Jurkat, Clone E6-1 (cell line): ENCODE measurements at regions not wholly inside any gene's neighbourhood (a gene's known extent, or its start where the extent isn't known, plus 50 kb on each side); places are given as distances from the start of the nearest gene placed in this dataset.
A peak's percentile ranks its signal among the peaks of the same experiment; 100 is the strongest.

Experiments used
- DNase-seq: peaks from one replicate; pipeline ENCODE4 v3.0.0-alpha.2; 2011; ENCODE audit warnings: low read depth, low spot score
- H3K4me3 ChIP-seq: 2 replicates; pipeline ENCODE4 v1.5.1; 2011; ENCODE audit warnings: mild to moderate bottlenecking, low read length, control low read depth, moderate library complexity

GRCh38 chr18:60549338-60549960 is 176.9 kb upstream of the MC4R start:
- no peak overlapping the region for H3K4me3 ChIP-seq
- peak; percentile 70 for DNase-seq

- no peak overlapping the region for H3K4me3 ChIP-seq
- DNase-seq = no peak
These were observed 180.4 kb upstream of the MC4R start for GRCh38 chr18:60552948-60553347.

GRCh38 chr18:60554967-60555366 is 182.4 kb upstream of the MC4R start:
- no peak for DNase-seq
- H3K4me3 ChIP-seq = no peak overlapping the region

GRCh38 chr18:60555625-60556024 is 183.1 kb upstream of the MC4R start:
- no peak for DNase-seq
- H3K4me3 ChIP-seq = no peak overlapping the region

GRCh38 chr18:60556326-60556725 is 183.8 kb upstream of the MC4R start:
- H3K4me3 ChIP-seq = no peak overlapping the region
- no peak for DNase-seq

GRCh38 chr18:60560071-60560470 is 187.5 kb upstream of the MC4R start:
- DNase-seq = no peak
- H3K4me3 ChIP-seq = no peak overlapping the region

GRCh38 chr18:60563082-60563481 is 190.5 kb upstream of the MC4R start:
- no peak overlapping the region for H3K4me3 ChIP-seq
- DNase-seq = no peak

- H3K4me3 ChIP-seq = no peak overlapping the region
These were observed 195.6 kb upstream of the MC4R start for GRCh38 chr18:60568220-60568619.

GRCh38 chr18:60570172-60570571 is 197.6 kb upstream of the MC4R start:
- DNase-seq = no peak
- H3K4me3 ChIP-seq = no peak overlapping the region

More at GRCh38 chr18:60568220-60568619, 195.6 kb upstream of the MC4R start:
- DNase-seq = no peak

GRCh38 chr18:60577457-60577856 is 204.9 kb upstream of the MC4R start:
- no peak overlapping the region for H3K4me3 ChIP-seq
- no peak for DNase-seq

- H3K4me3 ChIP-seq = no peak overlapping the region
- DNase-seq = no peak
These were observed 213.1 kb upstream of the MC4R start for GRCh38 chr18:60585670-60586069.

GRCh38 chr18:60593249-60593648 is 220.7 kb upstream of the MC4R start:
- DNase-seq = no peak
- no peak overlapping the region for H3K4me3 ChIP-seq

- no peak overlapping the region for H3K4me3 ChIP-seq
- DNase-seq = no peak
These were observed 224.4 kb upstream of the MC4R start for GRCh38 chr18:60596928-60597327.

GRCh38 chr18:60599267-60599666 is 226.7 kb upstream of the MC4R start:
- no peak overlapping the region for H3K4me3 ChIP-seq
- no peak for DNase-seq

GRCh38 chr18:60599995-60600394 is 227.4 kb upstream of the MC4R start:
- H3K4me3 ChIP-seq = no peak overlapping the region
- no peak for DNase-seq

GRCh38 chr18:60601249-60601648 is 228.7 kb upstream of the MC4R start:
- H3K4me3 ChIP-seq = no peak overlapping the region
- DNase-seq = no peak

- no peak overlapping the region for H3K4me3 ChIP-seq
- DNase-seq = no peak
These were observed 250.8 kb upstream of the MC4R start for GRCh38 chr18:60623331-60623730.

- DNase-seq = no peak
- H3K4me3 ChIP-seq = no peak overlapping the region
These were observed 251.6 kb upstream of the MC4R start for GRCh38 chr18:60624207-60624606.

- no peak for DNase-seq
- H3K4me3 ChIP-seq = no peak overlapping the region
These were observed 267.3 kb upstream of the MC4R start for GRCh38 chr18:60639836-60640235.

GRCh38 chr18:60643009-60643408 is 270.4 kb upstream of the MC4R start:
- no peak for DNase-seq
- no peak overlapping the region for H3K4me3 ChIP-seq

GRCh38 chr18:60646725-60647124 is 274.1 kb upstream of the MC4R start:
- no peak overlapping the region for H3K4me3 ChIP-seq
- no peak for DNase-seq

- H3K4me3 ChIP-seq = no peak overlapping the region
- DNase-seq = no peak
These were observed 276.5 kb upstream of the MC4R start for GRCh38 chr18:60649107-60649506.
